ENCODE measurements at regions not wholly inside any gene's neighbourhood (a gene's known extent, or its start where the extent isn't known, plus 50 kb on each side); places are given as distances from the start of the nearest gene placed in this dataset.

DNA sequence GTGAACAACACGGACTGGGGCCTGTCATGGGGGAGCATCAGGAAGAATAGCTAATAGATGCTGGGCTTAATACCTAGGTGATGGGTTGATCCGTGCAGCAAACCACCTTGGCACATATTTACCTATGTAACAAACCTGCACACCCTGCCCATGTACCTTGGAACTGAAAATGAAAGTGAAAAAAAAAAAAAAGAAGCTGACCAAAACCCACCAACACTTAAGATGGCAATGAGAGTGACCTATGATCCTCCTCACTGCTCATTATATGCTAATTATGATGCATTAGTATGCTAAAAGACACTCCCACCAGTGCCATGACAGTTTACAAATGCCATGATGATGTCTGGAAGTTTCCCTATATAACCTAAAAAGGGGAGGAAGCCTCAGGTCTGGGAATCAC lies 503.2 kb upstream of the CTSO start:
- no peak for TF ChIP-seq CTCF (conservative IDR thresholded peaks at IDR 0.05; ENCODE audit: control insufficient read depth, insufficient read depth, low read depth, low read length)
- H3K4me3 ChIP-seq (ENCODE audit: control insufficient read depth, low read depth, low read length) = no peak overlapping the region
- no peak for DNase-seq (ENCODE audit: low read depth)

- DNase-seq (ENCODE audit: low read depth) = no peak
- TF ChIP-seq CTCF (conservative IDR thresholded peaks at IDR 0.05; ENCODE audit: control insufficient read depth, insufficient read depth, low read depth, low read length) = no peak
- H3K4me3 ChIP-seq (ENCODE audit: control insufficient read depth, low read depth, low read length) = no peak overlapping the region
Measured at GRCh38 chr4:156443488-156443887, 489.8 kb upstream of the CTSO start.

- no peak overlapping the region for H3K4me3 ChIP-seq (ENCODE audit: control insufficient read depth, low read depth, low read length)
- DNase-seq (ENCODE audit: low read depth) = no peak
- TF ChIP-seq CTCF (conservative IDR thresholded peaks at IDR 0.05; ENCODE audit: control insufficient read depth, insufficient read depth, low read depth, low read length) = no peak
Measured at GRCh38 chr4:156442912-156443311, 489.2 kb upstream of the CTSO start.

DNA sequence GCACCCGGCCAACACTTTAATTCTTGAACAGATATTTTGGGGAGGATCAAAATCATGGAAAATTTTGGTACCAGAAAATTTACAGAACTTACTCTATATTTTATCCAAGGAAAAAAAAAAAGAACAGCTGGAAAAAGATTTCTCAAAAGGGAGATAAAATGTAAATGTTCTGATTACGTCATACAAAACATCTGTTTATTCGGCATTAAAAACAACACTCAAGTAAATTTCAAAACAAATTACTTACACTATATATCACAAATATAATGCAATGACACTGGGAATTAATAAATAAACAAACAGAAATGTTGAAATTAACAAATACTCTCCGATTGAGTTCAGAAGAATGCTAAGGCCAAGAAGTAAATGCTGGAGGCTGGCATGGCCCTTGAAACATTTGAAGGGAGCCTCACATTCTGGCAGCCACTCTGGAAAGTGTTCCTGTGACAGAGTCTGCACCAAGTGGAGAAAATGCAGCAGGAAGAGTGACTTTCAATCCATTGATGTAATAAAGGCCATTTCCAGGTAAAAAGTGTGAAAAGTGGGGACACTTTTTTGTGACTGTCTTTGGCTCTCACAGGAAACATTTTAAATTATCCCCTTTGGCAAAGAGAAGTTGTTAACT lies 486.0 kb upstream of the CTSO start:
- H3K4me3 ChIP-seq (ENCODE audit: control insufficient read depth, low read depth, low read length) = no peak overlapping the region
- no peak for TF ChIP-seq CTCF (conservative IDR thresholded peaks at IDR 0.05; ENCODE audit: control insufficient read depth, insufficient read depth, low read depth, low read length)
- no peak for DNase-seq (ENCODE audit: low read depth)

DNA sequence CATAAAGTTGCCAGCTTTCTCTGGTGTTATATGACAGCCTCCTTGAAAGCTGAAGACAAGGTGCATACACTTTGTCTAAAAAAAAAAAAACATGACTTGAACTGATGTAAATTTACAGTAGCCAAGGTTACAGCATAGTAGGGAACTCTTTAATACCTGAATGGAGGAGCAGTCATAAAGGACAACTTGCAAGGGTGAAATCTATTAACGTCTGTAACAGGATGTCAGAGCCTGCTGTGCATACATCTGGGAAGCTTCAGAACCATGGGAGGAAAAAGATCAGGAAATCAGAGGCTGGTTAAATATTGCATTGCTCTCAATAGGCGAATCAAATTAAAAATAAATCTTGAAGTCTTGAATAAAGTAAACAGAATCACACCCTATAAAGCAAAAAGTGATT lies 484.0 kb upstream of the CTSO start:
- TF ChIP-seq CTCF (conservative IDR thresholded peaks at IDR 0.05; ENCODE audit: control insufficient read depth, insufficient read depth, low read depth, low read length) = no peak
- no peak overlapping the region for H3K4me3 ChIP-seq (ENCODE audit: control insufficient read depth, low read depth, low read length)
- DNase-seq (ENCODE audit: low read depth) = no peak

DNA sequence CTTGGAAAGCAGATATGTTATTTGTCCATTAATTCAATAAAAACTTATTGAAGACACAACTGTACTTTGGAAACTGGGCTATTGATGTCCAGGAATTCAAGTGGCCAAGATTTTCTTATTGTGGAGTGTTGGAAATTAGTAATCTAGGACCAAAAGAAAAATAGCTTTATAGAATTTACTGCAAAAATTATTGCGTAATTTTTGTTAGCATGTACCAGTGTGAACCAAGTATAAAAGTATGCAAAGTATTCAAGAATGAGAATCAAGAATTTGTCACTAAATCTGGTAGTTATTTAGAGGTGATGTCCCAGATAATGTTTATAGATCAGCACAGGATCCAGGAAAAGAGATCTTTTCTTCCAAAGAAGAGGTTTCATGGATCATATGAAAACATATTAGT lies 468.9 kb upstream of the CTSO start:
- TF ChIP-seq CTCF (conservative IDR thresholded peaks at IDR 0.05; ENCODE audit: control insufficient read depth, insufficient read depth, low read depth, low read length) = no peak
- no peak overlapping the region for H3K4me3 ChIP-seq (ENCODE audit: control insufficient read depth, low read depth, low read length)
- no peak for DNase-seq (ENCODE audit: low read depth)

DNA sequence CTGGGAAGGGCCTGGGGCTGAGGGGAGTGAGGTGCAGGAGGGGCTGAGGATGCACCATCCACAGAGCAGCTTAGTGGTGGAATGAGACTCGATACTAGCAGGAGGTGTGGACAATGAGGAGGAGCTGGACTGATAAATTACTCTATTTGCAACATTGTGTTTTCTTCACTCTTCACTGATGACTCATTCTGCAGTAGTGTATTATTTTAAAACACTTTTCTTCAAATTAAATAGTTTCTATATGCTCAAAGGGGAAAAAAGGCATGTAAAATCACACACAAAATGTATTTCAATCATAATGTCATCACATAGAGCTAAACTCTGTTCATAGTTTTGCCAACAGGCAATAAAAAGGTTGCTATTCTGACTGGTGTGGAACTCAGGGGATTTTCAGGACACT lies 467.0 kb upstream of the CTSO start:
- DNase-seq (ENCODE audit: low read depth) = peak; percentile 53
- no peak overlapping the region for H3K4me3 ChIP-seq (ENCODE audit: control insufficient read depth, low read depth, low read length)
- no peak for TF ChIP-seq CTCF (conservative IDR thresholded peaks at IDR 0.05; ENCODE audit: control insufficient read depth, insufficient read depth, low read depth, low read length)

Measured in fibroblast of mammary gland (primary cell).